Brain pericyte (primary cell): ENCODE measurements at regions not wholly inside any gene's neighbourhood (a gene's known extent, or its start where the extent isn't known, plus 50 kb on each side); places are given as distances from the start of the nearest gene placed in this dataset.

Experiments used
- DNase-seq: peaks from one replicate; pipeline ENCODE4 v3.0.0-alpha.2; 2012; ENCODE audit warnings: low read depth, low spot score

DNA sequence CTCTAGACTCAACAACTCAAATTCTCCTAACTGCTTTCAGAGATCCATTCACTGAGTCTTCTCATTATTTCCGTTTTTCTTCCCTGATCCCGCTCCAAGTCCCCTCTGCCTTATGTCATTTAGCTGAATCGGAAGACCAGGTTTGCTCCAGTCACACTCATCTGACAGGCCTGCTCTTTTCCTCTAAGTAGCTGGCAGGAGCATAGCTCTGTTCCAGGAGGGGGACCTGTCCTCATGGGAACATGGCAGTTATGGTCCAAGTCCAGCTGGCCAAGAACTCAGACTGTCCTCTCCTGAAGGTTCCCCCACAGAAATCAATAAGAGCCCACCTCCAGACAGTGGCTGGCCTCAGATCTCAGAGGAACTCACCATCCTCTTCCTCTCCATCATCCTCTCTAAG, 130.9 kb upstream of the SERP2 start:
- DNase-seq, result no peak

DNA sequence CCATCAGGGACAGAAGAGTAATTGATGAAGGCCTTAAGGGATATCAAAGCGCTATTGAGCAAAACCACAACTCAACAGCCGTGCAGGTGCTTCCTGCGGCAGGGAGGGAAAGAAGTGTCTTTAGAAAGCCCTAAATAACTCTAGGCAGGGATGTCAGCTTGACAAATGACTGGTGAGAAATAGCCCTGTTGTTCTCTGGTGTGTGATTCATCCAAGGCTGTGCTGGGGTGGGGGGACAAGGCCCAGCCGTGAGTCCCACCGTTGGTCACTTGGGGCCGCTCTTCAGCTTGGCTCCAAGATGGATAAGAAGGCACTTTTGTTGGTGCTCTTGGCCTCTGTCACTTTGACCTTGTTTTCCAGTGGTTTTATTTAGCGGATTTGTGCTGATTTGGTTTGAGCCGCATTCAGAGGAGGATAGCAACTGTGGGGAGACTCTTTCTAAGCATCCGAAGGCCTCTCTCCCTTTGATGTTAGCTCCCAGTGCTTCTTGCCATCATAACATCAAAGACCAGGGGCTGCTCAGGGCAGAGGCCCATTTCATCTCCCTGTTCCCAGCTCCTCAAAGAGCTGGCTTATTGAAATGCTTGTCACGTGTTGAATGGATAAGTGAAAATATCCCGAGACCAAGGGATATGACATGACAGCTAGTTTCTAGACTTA, 130.3 kb upstream of the SERP2 start:
- DNase-seq, result no peak

DNA sequence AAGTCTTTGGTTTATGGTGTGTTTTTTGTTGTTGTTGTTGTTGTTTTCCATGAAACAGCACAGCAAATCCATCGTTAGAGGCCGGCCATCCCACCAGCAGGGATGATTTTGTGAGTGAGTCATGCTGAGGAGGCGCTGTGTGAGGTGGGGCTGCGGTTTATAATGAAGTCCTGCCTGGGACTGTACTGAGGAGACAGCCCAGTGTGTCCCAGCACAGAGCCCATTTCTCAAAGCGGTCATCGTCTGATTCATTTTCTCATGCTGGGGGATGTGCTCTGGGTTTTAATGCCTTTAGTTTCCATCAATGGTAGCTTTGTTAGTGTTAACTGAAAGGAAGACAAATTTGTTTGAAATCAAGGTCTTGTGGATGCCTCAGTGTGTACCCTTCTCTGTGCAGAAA, 129.3 kb upstream of the SERP2 start:
- no peak for DNase-seq

DNA sequence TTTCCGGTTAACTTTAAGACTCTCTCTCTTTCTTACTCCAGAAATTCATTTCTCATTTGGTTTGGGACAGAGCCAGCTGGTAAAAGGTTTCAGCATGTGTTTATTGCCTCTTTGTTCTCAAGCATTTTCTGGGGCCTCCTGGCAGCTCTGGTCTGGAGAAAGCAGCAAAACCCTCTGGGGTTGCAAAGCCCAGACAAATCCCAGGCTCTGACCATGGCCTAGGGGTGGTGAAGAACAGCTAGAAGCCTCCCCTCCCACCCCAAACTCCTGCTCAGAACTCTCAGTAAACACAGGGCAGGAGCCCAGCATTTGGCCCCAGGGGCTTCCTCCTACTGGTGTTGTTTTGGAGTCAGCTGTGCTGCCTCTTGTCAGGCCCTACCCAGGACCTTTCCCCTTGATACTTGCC, 124.2 kb upstream of the SERP2 start:
- DNase-seq, result peak; percentile 74

DNA sequence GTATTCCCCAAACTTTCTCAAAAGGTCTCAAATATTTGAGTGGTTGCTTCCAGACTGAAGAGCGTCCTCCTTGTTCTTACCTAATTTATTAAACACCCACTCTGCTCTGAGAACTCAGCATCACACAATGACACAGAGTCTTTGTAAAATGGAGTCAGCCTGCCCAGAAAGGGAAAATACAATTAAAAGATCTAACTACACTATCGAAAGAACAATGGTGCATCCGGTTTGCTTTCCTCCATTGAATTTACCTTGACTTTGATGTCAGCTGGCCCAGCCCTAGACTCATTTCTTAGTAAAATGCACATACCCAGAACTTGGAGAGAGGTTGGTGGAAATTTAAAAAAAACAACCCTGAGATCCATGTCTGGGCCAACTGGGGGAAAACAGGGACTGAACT, 120.7 kb upstream of the SERP2 start:
- no peak for DNase-seq

DNA sequence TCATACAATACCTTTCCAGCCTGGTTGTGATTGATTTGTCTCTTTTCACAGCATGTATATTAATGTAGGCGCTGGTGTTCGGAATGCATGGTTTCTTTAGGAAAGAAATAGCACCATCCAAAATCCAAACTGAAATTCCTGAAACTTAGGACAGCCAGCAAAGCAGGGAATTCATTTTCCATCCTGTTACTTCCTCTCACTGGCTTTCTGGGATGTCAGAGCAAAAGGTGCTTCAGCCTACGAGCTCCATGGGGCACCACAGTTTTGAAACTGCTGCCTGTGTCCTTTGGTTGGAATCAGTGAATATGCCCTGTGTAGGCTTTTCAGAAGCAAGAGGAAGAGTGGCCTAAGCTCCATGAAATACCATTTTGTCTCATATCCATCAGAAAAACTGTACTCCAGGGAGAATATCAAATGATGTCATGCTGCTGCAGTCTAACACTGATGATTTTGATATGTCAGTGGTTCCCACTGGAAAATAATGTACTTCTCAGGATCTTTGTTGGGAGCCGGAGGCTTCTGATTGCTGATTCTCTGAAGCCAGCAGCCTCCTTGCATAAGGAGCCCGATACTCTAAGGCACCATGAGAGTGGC, 117.8 kb upstream of the SERP2 start:
- no peak for DNase-seq

DNA sequence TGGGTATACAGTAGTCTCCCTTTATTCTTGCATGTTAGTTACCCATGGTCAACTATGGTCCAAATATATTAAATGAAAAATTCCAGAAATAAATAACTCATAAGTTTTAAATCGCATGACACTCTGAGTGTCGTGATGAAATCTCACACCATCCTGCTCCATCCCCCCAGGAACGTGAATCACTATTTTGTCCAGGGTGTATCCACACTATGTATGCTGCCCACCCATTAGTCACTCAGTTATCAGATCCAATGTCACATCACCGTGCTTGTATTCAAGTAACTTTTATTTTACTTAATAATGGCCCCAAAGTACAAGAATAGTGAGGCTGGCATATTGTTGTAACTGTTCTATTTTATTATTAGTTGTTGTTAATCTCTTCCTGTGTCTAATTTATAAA, 115.8 kb upstream of the SERP2 start:
- no peak for DNase-seq

DNA sequence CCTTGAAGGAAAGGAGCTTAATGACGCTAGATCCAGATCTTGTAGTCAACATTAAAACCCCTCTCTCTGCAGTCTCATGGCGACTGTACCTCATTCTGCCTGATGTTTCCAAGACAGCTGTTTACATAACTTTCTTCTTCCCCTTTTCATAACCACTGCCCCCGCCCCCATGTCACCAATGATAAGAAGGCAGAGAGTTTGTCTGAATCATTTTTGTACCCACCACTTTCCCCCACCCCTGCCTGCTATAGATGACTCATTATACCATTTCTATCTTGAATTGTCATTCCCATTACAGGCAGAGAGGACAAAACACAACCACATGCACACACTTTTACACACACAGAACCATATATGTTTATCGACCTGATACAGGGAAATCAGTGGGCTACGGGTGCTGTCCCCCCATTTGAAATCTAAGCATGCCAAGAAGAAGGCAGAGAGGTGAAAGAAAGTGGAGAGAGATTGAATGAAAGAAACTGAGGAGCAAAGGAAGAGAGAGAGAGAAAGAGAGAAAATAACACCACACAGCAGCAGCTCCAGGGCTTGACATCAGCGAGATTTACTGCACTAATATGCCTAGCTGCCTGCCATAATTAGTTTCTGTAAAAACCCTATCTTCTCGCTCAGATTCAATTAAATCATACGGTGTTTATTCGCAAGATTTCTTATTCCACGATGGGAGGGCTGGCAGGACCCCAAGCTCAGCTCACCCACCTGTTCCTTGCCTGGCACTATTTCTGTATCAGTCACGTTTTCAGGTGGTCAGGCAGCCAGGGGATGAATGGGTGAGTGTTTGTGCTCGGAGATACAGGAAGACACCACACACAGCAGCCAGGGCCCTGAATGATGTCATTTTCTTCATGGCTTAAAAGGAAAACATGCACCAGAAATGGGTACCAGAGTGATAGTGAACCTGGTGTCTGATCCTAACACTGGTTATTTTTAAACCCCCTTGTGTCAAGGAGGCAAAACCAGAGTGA, 114.3 kb upstream of the SERP2 start:
- no peak for DNase-seq

DNA sequence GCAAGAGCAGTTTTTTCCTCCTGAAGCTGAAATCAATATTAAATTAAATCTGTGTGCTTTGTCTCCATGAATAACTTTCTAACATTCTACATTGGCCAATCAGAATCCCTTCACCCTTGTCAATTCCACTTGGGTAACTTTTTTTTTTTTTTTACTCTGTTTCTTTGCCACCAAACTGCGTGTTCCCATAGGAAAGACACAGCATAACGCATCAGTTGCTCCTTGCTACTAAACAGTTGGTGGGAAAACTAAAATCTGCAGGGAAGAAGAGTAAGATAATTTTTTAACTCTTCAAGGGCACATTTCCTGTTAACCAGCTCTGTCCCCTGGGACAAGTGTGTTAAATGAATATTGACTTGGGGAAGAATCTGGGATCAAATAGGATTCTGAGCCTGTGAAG, 113.3 kb upstream of the SERP2 start:
- no peak for DNase-seq

DNA sequence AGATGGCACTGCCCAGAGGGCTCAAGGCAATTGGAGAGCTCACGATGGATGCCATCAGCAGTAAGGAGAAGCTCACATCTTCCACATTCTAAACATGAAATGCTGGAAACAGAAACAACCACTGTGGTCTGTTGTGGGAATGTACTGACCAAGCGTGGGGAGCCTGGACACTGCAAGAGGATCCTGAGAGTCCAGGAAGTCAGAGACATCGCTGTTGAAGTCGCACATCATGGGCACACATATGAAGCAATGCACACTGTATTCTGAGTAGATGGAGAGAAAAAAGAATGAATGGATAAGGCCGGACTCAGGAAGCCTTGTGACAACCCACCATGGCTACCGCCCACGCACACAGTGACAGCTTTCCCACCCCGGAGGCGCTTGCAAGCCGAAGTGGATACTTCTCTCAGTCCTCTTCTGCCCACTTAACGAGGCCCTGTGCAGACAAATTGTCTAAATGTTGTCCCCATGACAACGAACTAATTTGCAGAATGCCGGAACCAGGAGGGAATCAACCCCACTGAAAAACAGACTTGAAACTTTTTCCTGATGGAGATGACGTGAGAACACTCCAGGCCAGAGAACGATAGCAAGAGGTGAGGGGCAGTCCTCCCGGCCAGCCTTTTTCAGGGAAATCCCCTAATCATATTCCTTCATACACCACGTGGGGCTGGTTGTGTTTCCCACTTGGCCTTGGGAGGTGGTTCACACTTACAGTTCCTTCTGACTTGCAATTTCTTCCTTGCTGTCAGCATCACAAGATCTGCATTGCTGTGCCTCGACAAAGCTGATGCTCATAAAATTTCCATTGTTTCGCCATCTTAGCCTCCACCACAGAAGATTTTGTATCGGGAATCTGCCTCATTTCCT, 109.6 kb upstream of the SERP2 start:
- DNase-seq, result no peak

DNA sequence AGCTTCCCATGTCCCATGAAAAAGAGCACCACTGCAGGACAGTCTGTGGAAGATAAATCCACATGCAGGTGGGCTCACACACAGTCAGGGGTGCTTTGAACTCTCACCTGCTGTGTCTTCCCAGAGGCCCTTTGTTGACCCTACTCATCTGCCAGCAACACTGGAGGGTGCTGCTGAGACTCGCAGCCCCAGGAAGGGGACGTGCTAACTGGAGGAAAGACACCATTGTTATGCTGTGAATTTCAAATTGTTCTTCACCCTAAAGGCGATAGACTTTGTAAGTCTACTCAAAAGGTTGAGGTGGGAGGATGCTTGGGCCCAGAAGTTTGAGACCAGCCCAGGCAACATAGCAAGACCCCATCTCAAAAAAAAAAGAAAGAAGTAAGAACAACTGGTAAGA, 107.3 kb upstream of the SERP2 start:
- no peak for DNase-seq

DNA sequence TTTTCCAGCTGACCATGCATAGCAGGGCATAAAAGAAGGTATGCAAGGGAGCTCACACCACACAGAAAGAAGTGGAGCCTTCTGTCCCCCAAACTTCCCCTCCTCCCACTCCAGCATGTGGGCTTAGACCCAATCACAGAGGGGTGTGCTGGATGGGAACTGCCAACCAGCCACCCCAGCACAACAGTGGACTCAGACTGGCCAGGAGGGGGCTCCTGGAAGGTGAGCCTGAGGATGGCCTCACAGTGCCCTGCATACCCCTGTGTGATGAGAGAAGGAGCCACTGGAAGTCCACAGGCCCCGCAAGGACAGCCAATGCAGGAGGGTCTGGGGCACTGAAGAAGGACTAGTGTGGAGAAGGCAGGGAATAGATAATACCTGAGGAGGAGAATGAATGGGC, 106.9 kb upstream of the SERP2 start:
- DNase-seq, result no peak

DNA sequence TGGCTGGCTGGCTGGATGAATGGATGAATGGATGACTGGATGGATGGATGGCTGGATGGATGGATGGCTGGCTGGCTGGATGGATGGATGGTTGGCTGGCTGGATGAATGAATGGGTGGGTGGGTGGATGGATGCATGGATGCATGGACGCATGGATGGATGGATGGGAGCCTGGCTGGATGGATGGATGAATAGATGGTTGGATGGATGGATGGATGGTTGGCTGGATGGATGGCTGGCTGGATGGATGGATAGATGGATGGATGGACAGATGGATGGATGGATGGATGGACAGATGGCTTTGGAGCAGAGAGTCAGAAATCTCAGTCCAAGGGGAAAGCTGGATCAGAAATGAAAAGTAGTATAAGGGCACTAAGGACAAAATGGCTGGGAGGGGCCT, 106.4 kb upstream of the SERP2 start:
- DNase-seq, result no peak

DNA sequence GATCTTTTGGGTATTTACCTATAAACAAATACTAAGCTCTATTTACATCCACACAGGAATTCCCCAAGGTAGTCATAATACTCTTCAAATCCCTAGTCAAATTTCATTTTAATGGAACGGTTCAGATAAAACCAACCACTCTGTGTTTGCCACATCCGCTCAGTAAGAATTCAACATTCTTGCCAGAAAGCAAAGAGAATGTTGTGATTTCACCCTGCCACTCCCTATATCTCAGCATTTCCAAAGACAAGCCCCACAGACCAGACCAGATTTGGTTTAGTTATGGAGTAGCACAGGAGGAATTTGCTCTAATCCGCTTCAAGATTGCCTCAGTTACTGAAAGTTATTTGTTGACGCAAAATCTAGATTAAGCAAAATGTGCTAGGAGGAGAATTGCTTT, 105.6 kb upstream of the SERP2 start:
- no peak for DNase-seq

DNA sequence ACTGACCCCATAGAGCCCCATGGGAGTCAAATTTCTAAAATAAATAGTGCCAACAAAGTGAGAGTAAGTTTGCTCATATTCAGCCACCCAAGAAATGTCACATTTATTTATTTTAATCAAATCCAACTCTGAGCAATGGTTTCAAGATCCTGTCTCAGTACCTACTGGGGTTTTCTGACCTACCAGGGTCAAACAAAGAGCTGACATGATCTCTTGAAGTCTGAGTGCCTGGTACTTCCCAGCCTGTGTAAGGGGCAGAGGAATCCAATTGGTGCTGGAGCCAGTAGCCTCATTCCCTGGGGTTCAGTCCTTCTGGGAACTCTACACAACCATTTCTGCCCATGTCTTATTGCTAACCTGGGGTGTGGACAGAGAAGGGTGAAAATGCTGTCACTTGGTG, 104.6 kb upstream of the SERP2 start:
- DNase-seq, result no peak

DNA sequence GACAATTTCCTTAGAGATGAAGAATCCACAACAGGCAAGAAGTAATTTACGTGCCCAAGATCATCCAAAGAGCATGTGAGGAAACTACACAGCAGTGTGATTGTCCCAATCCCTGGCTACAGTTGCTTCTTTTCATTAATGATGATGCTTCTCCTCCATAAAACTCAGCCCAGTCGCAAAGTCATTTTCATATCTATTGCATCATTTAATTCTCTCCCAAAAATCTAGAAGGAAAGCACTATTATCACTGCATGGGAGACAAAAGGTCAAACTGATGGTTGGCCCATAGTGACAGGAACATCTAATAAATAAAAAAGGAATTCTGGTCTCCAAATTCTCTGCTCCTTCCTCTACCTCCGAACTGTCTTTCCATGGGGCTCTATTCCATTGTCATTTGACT, 103.5 kb upstream of the SERP2 start:
- DNase-seq, result no peak

DNA sequence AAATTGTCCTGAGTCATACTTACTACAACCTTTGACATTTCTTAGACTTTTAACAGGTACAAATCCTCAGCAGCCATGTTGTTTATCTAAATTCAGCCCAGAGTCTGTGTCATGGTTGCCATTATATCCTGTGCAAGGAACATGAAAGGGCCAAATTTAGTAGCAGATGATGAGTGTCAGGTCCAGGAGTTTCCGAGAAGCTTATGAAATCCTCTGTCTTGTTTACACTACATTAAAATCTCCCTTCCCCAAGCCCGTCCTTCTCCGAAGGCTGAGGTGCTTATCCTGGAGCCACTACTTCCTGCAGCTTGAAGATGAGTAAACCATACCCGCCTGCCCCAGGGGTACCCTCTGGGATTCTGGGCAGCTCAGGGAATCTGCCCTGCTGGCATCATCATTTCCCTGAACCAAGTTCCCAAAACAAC, 102.6 kb upstream of the SERP2 start:
- no peak for DNase-seq

DNA sequence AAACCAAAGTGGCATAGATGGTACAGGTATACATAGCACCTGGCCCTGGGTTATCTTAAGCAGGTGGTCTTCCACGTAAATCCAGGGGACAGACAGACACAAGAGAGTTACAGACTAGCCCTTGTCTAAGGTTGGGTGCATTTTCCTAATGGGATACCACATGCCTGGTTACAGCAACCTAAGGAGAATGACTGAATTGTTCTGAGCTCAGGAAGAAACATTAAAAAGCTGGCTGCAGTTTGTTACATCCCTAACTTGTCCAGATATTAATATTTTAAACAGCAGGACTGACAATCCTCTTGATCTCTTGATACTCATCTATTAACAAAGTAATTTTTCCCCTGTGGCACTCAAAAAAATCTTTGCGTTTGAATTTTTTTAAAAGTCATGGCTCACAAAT, 102.2 kb upstream of the SERP2 start:
- DNase-seq, result no peak

DNA sequence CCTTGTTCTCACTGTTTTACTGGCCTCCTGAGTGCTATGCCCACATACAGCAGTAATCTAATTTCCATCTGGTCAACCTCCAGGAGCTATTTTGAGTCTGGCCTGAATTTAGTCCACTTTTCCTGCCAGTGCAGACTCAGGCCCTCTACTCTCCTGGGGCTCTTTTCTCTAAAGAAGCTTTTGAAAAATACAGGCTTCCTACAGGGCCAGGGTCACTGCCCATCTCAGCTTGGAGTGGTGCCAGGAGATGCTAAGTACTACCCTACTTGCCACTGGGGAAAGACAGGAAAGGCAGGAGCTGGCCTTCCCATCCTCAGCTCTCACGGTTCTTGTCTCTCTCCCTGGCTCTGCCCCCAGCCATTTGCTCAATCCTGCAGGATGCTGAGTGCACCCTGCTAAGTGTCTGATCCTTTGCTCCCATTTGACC, 101.7 kb upstream of the SERP2 start:
- DNase-seq, result peak; percentile 80

DNA sequence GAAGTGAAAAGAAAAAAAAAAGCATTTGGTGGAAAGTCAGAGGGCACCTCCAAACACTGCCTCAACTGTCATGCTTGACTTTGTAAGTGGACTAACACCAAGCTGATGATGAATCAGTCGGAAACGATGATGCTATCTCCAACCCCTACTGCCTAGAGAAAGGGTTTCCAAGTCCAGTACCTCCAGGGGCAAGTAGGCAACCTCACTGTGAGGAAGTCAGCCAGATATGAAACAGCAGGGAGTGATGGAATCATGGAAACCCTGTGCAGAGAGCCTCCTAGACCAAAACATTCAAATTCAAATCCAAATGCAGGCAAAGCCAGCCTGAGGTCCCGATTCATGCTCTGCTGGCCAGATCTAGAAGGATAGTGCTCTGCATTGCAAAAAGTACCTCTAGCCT, 100.9 kb upstream of the SERP2 start:
- DNase-seq, result no peak

DNA sequence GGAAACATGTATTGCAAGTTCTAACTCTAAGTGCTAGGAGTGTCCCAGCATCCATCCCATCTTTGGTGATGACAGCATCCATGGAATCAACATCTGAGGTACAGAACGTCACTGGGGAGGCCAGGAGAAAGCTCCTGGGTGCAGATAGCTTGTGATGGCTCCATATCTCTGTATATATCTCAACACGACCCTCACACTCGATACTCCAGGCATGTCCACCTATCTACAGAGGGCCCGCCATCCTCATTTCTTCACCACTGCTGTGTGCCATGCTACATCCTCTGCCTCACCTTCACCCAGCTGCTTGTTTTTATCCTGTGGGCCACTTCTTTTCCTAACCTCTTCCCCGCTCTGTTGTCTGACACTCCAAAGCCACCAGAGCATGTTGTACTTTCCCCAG, 100.4 kb upstream of the SERP2 start:
- no peak for DNase-seq
